ENCODE measurements at regions not wholly inside any gene's neighbourhood (a gene's known extent, or its start where the extent isn't known, plus 50 kb on each side); places are given as distances from the start of the nearest gene placed in this dataset.

DNA sequence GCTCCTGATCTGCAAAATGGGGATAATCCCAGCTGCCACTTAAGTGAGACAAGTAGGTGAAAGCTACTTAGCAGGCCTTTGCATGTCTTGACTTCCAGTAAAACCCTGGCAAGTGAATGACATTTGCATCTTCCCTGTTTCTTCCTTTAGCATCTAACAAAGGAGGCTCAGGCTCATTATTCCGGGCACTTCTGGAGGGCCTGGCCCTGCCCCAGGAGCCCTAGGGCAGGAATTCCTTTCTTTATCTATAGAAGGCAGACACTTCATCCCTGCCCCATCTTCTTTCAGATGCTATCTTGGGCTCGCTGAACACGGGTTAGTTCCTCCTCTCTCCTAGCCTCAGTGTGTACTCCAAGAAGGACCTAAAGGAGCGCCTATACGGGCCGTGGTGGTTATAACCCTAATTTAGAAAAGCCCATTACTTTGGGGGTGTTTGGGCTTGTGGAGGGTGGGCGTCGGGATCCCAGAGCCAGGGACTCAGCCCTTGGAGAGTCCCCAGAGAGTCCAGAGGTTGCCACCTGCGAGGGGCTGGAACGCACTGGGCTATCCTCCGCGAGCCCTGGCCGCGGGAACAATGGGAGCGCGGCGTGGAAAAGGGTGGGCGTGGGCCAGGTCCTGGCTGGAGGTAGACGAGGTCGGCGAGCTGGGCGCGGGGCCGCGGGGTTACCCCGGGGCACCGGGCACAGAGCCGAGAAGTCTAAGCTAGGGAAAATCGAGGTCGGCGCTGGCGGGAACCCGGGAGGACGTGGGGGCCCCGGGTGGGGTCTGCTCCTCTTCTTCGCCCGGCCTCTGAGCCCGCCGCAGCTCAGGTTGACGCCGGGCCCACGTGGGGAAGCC lies 62.8 kb upstream of the EPB41L1 start:
- TF ChIP-seq, protein P1, sequence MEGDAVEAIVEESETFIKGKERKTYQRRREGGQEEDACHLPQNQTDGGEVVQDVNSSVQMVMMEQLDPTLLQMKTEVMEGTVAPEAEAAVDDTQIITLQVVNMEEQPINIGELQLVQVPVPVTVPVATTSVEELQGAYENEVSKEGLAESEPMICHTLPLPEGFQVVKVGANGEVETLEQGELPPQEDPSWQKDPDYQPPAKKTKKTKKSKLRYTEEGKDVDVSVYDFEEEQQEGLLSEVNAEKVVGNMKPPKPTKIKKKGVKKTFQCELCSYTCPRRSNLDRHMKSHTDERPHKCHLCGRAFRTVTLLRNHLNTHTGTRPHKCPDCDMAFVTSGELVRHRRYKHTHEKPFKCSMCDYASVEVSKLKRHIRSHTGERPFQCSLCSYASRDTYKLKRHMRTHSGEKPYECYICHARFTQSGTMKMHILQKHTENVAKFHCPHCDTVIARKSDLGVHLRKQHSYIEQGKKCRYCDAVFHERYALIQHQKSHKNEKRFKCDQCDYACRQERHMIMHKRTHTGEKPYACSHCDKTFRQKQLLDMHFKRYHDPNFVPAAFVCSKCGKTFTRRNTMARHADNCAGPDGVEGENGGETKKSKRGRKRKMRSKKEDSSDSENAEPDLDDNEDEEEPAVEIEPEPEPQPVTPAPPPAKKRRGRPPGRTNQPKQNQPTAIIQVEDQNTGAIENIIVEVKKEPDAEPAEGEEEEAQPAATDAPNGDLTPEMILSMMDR (IDR thresholded peaks at IDR 0.05; ENCODE audit: control insufficient read depth, extremely low read depth, insufficient read depth), result no peak
- peak overlapping the region; percentile 78 for H3K4me3 ChIP-seq (ENCODE audit: low read depth, low read length)
- no peak for DNase-seq (ENCODE audit: low read depth)

DNA sequence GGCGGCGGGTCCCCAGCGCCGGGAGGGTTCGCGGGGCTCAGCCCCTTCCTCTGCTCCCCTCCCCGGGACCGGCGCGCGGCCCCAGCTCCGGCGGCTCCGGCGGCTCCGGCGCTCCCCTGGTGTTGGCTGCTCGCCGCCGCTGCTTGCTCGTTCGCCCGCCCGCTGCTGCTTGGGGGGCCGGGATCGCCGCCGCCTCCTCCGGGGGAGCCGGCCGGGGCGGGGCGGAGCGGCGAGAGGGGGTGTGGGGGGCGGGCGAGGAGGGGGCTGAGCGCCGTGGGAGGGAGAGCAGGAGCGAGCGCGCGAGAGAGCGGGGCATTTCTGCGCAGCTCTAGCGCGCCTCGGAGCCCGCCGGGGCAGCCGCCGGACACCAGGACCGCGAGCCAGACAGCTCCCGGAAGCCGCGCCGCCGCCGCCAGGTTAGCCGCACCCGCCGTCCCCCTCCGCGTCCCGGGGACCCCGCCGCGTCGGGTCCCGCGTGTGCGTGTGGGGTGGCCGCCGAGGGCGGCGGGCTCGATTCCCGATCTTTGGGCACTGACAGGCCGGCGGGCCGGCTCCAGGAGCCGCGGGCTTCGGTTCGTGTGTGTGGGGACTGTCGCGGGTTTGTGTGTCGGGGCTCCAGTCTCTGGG lies 62.0 kb upstream of the EPB41L1 start:
- TF ChIP-seq, protein P1 (IDR thresholded peaks at IDR 0.05; ENCODE audit: control insufficient read depth, extremely low read depth, insufficient read depth), result no peak
- H3K4me3 ChIP-seq (ENCODE audit: low read depth, low read length), result peak overlapping the region; percentile 78
- DNase-seq (ENCODE audit: low read depth), result no peak

GRCh38 chr20:36093025-36093803 lies 61.3 kb upstream of the EPB41L1 start:
- H3K4me3 ChIP-seq (ENCODE audit: low read depth, low read length), result peak overlapping the region; percentile 78
- peak; percentile 34 for DNase-seq (ENCODE audit: low read depth)
- TF ChIP-seq, protein P1 (IDR thresholded peaks at IDR 0.05; ENCODE audit: control insufficient read depth, extremely low read depth, insufficient read depth), result no peak

GRCh38 chr20:36093804-36094145 lies 60.8 kb upstream of the EPB41L1 start:
- DNase-seq (ENCODE audit: low read depth), result peak; percentile 25
- TF ChIP-seq, protein P1 (IDR thresholded peaks at IDR 0.05; ENCODE audit: control insufficient read depth, extremely low read depth, insufficient read depth), result no peak
- peak overlapping the region; percentile 78 for H3K4me3 ChIP-seq (ENCODE audit: low read depth, low read length)

DNA sequence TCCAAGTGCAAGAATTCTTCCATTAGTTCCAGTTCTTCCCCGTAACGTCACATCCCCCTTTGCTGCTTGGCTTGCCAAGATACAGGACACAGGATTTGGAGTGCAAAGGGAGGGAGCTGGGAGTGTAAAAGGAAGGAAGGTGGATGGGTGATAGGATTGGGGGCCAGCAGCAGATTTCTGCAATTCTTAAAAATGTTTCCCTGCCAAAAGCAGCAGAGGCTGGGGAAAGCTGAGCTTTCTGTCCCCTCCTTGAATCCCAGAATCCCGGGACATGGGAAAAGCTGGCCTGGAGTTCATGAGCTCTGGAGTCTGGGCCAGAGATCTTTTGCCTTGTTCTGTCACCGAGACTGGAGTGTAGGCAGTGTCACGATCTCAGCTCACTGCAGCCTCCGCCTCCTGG lies 60.0 kb upstream of the EPB41L1 start:
- no peak for DNase-seq (ENCODE audit: low read depth)
- peak overlapping the region; percentile 78 for H3K4me3 ChIP-seq (ENCODE audit: low read depth, low read length)
- TF ChIP-seq, protein P1 (IDR thresholded peaks at IDR 0.05; ENCODE audit: control insufficient read depth, extremely low read depth, insufficient read depth), result no peak

- DNase-seq (ENCODE audit: low read depth), result no peak
Observed at GRCh38 chr20:36096435-36096834, 58.1 kb upstream of the EPB41L1 start.

More at GRCh38 chr20:36096435-36096834, 58.1 kb upstream of the EPB41L1 start:
- no peak overlapping the region for H3K4me3 ChIP-seq (ENCODE audit: low read depth, low read length)
- TF ChIP-seq, protein P1 (IDR thresholded peaks at IDR 0.05; ENCODE audit: control insufficient read depth, extremely low read depth, insufficient read depth), result no peak

Data from LNCaP clone FGC (cell line).